GM12892 (cell line): ENCODE measurements at regions not wholly inside any gene's neighbourhood (a gene's known extent, or its start where the extent isn't known, plus 50 kb on each side); places are given as distances from the start of the nearest gene placed in this dataset.

ENCODE experiments used
- POLR2A ChIP-seq: IDR thresholded peaks from 2 replicates; pipeline ENCODE4 v1.6.1; 2011; ENCODE audit warnings: low read depth, low read length, control low read depth
- POLR2AphosphoS5 ChIP-seq: IDR thresholded peaks from 2 replicates; pipeline ENCODE4 v1.6.1; 2011; ENCODE audit warnings: low read depth, low read length, control low read depth

DNA sequence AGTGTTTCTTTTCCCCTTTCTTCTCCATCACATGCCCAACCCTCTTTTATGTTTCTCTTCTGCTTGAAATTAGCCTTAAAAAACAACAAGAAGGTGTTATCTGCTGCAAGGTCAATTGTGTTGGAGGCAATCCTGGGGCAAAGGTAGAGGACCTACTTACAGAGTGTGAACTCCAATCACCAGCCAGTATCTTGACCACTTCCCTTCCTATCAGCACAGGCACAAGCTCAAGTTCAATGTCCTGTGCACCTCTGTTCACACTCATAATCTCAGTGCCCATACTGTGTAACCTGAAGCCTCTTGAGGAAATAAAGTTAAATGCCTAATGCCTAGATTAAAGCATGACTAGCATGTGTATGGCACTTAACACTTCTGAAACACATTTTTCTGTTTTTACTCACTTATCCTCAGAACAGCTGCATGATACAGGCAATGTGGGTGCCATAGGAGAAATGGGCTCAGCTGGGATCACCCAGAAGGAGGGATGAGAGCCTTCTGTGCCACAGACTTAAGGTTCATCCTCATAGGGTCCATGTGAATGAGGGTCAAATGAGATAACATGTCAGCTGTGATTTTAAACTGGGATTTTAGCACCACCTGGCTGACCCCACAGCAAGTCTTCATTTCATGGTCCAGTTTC, 701.5 kb downstream of the BCL11A start:
- TF ChIP-seq POLR2A = no peak
- no peak for TF ChIP-seq POLR2AphosphoS5
